Mammary epithelial cell (primary cell): ENCODE measurements at regions not wholly inside any gene's neighbourhood (a gene's known extent, or its start where the extent isn't known, plus 50 kb on each side); places are given as distances from the start of the nearest gene placed in this dataset.

Source experiments
- EZH2 ChIP-seq: IDR thresholded peaks from 2 replicates; pipeline ENCODE4 v1.6.1; 2012; ENCODE audit warnings: low read length, inconsistent platforms, borderline replicate concordance
- TF ChIP-seq, protein P1 (sequence below), 2 donors: IDR thresholded peaks in 1 of 2; conservative IDR thresholded peaks in 1 of 2; 2 replicates each; pipeline ENCODE4 v1.5.1; 2011 to 2012; ENCODE audit warnings: inconsistent platforms in 2 of 2, low read length in 2 of 2, mild to moderate bottlenecking in 2 of 2, control low read depth in 1 of 2, low read depth in 1 of 2; ENCODE audit not compliant: insufficient read depth in 1 of 2; ENCODE audit errors: extremely low read depth in 1 of 2

DNA sequence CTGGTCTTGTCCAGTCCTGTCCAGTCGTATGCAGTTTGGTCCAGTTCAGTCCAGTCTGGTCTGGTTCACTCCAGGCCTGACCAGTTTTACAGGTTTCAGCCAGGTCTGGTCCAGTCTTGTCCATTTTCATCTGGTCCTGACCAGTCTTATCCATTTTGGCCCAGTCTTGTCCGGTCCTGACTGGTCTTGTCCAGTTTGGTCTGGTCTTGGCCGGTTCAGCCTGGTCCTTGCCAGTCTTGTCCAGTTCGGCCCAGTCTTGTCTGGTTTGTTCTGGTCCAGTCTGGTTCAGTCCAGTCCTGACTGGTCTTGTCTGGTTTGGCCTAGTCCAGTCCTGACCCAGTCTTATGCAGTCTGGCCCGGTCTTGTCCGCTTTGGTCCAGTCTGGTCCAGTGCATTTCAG lies 380.2 kb downstream of the OR4C45 start:
- TF ChIP-seq, protein P1, sequence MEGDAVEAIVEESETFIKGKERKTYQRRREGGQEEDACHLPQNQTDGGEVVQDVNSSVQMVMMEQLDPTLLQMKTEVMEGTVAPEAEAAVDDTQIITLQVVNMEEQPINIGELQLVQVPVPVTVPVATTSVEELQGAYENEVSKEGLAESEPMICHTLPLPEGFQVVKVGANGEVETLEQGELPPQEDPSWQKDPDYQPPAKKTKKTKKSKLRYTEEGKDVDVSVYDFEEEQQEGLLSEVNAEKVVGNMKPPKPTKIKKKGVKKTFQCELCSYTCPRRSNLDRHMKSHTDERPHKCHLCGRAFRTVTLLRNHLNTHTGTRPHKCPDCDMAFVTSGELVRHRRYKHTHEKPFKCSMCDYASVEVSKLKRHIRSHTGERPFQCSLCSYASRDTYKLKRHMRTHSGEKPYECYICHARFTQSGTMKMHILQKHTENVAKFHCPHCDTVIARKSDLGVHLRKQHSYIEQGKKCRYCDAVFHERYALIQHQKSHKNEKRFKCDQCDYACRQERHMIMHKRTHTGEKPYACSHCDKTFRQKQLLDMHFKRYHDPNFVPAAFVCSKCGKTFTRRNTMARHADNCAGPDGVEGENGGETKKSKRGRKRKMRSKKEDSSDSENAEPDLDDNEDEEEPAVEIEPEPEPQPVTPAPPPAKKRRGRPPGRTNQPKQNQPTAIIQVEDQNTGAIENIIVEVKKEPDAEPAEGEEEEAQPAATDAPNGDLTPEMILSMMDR (conservative IDR thresholded peaks at IDR 0.05 in 1 of 2, IDR thresholded peaks at IDR 0.05 in 1 of 2; ENCODE audit: extremely low read depth in 1 of 2, insufficient read depth in 1 of 2, low read depth in 1 of 2, low read length in 2 of 2) = no peak
- no peak for TF ChIP-seq EZH2
